MM.1S (cell line): ENCODE measurements at regions not wholly inside any gene's neighbourhood (a gene's known extent, or its start where the extent isn't known, plus 50 kb on each side); places are given as distances from the start of the nearest gene placed in this dataset.

Experiments used
- EZH2 ChIP-seq: fragments of 300-600 bp; sonication (generic); optimal IDR thresholded peaks from 2 replicates; pipeline ENCODE3; 2017; ENCODE audit warnings: low read depth, mild to moderate bottlenecking, antibody characterized with exemption, low read length, mixed read lengths
- EZH2phosphoT487 ChIP-seq: fragments of 300-600 bp; sonication (generic); IDR thresholded peaks from 2 replicates; pipeline ENCODE4 v1.6.1; 2018; ENCODE audit warnings: antibody characterized with exemption, low read length
- TF ChIP-seq, protein P1 (sequence below): fragments of 300-600 bp; sonication (generic); IDR thresholded peaks from 2 replicates; pipeline ENCODE4 v1.5.1; 2016; ENCODE audit warnings: antibody characterized with exemption, low read length, mixed read lengths

DNA sequence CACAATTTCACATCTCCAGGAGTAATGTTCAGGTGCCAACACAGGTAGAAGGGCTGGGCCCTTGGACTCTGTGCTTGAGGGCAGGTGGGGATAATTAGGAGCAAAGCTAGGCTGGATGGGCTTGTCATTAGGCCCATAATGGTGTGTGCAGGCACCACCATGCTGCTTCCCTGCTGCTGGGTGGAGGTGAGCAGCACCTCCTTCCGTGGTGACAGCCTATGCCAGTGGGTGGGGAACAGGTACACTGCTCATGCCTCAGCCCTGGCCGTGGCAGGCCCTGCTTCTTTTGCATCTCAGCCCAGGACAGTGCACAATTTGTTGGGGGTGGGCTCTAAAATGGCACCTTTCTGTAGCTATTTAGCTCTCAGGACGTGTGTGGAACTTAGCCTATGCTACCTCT, 955.5 kb downstream of the TMTC2 start:
- TF ChIP-seq, protein P1, sequence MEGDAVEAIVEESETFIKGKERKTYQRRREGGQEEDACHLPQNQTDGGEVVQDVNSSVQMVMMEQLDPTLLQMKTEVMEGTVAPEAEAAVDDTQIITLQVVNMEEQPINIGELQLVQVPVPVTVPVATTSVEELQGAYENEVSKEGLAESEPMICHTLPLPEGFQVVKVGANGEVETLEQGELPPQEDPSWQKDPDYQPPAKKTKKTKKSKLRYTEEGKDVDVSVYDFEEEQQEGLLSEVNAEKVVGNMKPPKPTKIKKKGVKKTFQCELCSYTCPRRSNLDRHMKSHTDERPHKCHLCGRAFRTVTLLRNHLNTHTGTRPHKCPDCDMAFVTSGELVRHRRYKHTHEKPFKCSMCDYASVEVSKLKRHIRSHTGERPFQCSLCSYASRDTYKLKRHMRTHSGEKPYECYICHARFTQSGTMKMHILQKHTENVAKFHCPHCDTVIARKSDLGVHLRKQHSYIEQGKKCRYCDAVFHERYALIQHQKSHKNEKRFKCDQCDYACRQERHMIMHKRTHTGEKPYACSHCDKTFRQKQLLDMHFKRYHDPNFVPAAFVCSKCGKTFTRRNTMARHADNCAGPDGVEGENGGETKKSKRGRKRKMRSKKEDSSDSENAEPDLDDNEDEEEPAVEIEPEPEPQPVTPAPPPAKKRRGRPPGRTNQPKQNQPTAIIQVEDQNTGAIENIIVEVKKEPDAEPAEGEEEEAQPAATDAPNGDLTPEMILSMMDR = no peak
- TF ChIP-seq EZH2 (no peak), EZH2phosphoT487 (no peak)
